ENCODE measurements at regions not wholly inside any gene's neighbourhood (a gene's known extent, or its start where the extent isn't known, plus 50 kb on each side); places are given as distances from the start of the nearest gene placed in this dataset.
"Not testable (repeated sequence)": the region's sequence is repeated elsewhere in the genome, so short reads cannot be mapped to it uniquely, and the experiment has no call there.

- DNase-seq = no peak
These were observed 608.4 kb upstream of the SYNCRIP start for GRCh38 chr6:86251106-86251505.

GRCh38 chr6:86217906-86218305, 575.2 kb upstream of the SYNCRIP start:
- DNase-seq = no peak

- DNase-seq = no peak
These were observed 572.6 kb upstream of the SYNCRIP start for GRCh38 chr6:86215323-86215722.

DNA sequence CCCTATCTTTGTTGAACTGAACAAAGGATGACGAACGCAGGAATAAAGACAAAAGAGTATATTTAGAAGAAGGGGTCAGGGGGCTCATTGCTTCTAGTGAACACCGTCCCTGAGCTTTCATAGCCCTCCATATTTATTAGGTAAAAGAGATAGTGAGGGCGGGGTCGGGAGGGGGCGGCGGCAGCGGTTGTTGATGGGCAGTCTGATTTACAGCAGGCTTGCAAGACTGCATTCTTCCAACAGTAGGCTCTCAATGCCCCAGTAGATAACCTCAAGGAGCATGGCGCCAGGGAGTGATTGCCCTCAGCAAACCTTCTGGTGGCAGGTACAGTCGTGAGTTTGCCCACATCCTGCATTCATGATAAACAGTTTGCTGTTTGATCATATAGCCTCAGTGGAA, 563.3 kb upstream of the SYNCRIP start:
- no peak for DNase-seq

DNA sequence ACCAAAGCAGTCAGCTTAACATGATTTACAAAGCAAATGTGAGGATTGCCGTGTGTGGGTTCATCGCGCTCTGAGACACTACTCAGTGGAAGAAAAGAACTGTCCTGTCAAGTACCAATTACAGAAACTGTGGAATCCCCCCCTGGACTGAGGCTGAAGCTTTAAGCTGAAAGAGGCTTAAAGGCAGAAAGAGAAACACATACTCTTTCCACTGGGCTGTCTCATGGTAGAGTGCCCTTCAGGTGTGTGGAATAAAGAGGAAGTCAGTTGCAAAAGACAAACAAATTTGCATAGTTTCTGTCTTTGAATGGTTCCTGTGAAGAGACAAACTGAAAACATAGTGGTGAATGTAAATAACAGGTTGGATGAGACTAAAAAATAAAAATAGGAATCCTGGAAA, 560.4 kb upstream of the SYNCRIP start:
- no peak for DNase-seq

- DNase-seq = no peak
These were observed 551.1 kb upstream of the SYNCRIP start for GRCh38 chr6:86193821-86194220.

GRCh38 chr6:86192123-86192522, 549.4 kb upstream of the SYNCRIP start:
- no peak for DNase-seq

DNA sequence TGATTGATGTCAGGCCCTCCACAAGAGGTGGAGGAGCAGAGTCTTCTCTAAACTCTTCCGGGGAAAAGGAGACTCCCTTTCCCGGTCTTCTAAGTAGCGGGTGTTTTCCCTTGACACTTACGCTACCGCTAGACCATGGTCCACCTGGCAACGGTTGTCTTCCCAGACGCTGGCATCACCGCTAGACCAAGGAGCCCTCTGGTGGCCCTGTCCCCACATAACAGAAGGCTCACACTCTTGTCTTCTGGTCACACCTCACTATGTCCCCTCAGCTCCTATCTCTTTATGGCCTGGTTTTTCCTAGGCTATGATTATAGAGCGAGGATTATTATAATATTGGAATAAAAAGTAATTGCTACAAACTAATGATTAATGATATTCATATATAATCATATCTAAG, 532.5 kb upstream of the SYNCRIP start:
- DNase-seq = not testable (repeated sequence)

DNA sequence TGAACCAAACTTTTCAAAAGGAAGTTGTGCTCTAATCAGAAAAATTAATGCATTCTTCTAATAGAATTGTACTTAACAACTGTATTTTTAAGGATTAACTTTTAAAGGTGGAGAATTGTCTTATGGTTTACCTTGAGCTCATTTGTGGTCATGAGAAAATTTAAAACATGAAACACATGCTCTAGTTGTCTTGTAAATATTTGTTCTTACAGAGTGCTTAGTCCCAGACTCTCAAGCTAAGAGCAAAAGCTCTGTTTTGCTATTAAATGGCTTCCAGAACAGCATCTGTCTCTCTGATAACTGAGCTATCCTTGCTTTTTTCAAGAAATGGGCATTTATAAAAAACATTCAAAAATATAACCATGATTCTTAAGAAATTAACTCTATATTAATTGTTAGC, 512.2 kb upstream of the SYNCRIP start:
- DNase-seq = no peak

DNA sequence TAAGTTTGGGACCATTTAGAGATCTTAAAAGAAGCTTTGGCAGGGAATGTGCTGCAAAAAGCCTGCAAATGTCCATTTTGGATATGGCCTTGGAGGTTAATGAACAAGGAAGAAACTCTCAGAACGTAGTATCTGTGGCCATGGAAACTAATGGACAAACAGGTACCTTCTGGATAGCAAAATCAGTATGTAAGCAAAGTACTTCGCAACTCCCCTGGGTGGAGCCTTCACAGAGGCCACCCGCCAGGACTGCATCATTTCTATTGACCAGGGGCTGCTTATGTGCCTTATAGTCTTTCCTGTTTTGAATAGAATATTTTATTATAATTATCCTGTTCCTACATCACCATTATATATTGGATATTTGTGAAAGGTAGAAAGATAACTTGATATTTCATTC, 510.8 kb upstream of the SYNCRIP start:
- no peak for DNase-seq

- DNase-seq = no peak
These were observed 509.9 kb upstream of the SYNCRIP start for GRCh38 chr6:86152546-86152945.

DNA sequence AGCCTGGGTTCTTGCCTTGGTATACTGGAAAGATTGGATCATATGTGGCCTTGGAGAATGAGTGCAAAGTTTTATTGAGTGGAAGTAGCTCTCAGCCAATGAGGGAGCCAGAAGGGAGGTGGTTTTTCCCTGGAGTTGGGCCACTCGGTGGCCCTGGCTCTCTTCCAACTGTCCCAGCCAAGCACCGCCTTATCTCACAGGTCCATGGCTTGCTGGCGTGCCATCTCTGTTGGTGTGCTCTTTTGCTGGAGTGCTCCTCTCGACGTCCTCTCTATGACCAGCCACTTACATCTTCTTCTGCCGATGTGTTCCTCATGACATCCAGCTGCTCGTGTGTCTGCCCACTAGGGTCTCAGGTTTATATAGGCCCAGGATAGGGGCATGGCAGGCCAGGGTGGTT, 505.9 kb upstream of the SYNCRIP start:
- no peak for DNase-seq

- no peak for DNase-seq
These were observed 505.2 kb upstream of the SYNCRIP start for GRCh38 chr6:86147859-86148258.

GRCh38 chr6:86147311-86147710, 504.6 kb upstream of the SYNCRIP start:
- DNase-seq = no peak

DNA sequence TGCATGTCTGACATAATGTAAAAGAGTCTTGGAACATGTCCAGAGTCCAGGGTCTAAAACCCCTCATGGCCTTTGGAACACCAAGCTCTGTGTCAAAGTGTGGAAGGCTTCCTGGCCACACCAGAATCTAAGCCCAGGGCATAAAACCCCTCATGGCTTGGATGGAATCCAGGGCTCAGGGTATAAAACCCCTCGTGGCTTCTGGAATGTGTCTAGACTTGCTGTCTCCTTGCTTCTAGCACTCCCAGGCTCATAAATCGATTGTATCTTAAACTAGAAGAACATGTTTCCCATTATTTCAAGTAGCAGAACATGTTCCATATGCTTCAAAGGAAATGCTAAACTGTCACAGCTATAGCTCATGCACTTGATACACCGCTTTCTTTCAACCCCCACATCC, 504.1 kb upstream of the SYNCRIP start:
- DNase-seq = not testable (repeated sequence)

GRCh38 chr6:86142326-86142725, 499.6 kb upstream of the SYNCRIP start:
- no peak for DNase-seq

DNA sequence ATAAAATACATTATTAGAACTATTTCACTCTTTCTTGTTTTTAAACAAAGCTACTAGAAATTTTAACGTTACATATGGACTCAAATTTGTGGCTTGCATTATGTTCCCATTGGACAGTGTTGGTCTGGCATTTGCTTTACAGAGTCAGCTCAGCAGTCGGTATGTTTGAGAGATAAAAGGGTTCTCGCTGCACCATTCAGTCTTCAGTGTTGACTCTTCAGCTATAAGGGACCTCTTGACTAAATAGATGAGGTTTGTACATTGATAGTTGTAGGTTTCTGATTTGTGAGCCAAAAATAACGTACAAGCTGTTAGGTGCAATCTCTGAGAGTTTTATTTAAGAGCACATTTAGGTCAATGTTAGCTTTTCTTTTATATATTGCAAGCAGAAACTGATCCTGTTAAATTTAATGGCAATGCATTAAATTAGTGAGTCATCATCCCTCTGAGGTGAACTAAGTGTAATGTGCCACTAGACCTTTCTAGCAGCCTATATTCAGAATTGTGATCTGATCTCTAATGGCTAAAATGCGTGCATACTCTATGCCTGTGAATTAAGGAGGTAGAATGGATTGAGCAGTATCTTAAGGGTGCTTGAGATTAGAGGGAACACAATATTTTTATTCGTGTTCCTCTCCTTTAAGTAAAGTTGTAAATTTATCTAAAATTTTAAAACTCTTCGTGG, 485.6 kb upstream of the SYNCRIP start:
- no peak for DNase-seq

DNA sequence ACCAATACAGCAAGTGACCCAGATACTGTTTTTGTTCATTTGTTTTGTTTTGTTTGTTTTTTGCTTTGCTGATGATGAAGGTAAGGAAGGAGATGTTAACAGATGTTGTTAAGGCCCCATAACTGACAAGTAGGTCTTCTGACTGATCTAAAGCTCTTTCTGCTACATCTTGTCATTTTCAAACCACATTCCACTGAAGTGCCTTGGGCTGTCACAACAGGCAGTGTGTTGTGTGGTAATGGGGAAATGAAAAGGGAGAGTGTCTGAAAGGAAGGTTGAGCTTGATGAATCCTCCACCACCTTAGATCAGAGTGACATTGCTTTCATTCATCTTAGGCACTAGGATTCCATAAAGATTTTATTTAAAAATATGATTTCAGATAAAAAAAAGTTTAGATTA, 479.4 kb upstream of the SYNCRIP start:
- no peak for DNase-seq

GRCh38 chr6:86118271-86118670, 475.6 kb upstream of the SYNCRIP start:
- no peak for DNase-seq

DNA sequence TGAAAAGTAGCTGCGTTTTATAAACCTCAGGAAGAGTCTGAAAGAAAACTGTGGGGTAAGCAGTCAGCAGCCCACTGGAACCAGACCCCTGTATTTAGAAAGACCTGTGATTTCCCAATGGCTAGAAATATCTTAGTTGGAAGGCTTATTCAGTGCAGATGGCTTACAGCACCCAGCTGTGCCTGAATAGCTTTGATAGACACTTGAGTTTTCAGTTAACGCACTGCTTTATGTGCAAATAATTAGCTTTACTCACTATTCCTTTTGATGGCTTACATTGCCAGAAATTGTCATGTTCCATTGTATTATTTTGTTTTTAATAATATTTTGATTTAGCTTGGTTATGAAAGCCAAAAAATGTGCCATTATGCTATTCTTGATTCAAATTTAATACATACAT, 465.3 kb upstream of the SYNCRIP start:
- no peak for DNase-seq

- DNase-seq = no peak
These were observed 445.3 kb upstream of the SYNCRIP start for GRCh38 chr6:86087954-86088353.

GRCh38 chr6:86079938-86080337, 437.3 kb upstream of the SYNCRIP start:
- DNase-seq = no peak

- no peak for DNase-seq
These were observed 427.5 kb upstream of the SYNCRIP start for GRCh38 chr6:86070151-86070550.

DNA sequence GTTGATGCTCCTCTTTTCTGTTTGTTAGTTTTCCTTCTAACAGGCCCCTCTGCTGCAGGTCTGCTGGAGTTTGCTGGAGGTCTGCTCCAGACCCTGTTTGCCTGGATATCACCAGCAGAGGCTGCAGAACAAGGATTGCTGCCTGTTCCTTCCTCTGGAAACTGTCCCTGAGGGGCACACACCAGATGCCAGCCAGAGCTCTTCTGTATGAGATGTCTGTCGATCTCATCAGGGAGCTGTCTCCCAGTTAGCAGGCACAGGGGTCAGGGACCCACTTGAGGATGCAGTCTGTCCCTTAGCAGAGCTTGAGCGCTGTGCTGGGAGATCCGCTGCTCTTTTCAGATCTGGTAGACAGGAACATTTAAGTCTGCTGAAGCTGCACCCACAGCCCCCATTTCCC, 422.3 kb upstream of the SYNCRIP start:
- DNase-seq = not testable (repeated sequence)

Measured in tongue (tissue), 1 donor.